ENCODE measurements at regions not wholly inside any gene's neighbourhood (a gene's known extent, or its start where the extent isn't known, plus 50 kb on each side); places are given as distances from the start of the nearest gene placed in this dataset.

- Histone ChIP-seq H3K4me1 (no peaks in the 10 kb centered on the region), H3K27ac (no peak overlapping the region), H3K4me3 (no peak overlapping the region), H3K9ac (ENCODE audit: low read depth in 2 of 2, low read length in 2 of 2) (no peak overlapping the region), H3K36me3 (no peaks in the 10 kb centered on the region), H3K9me3 (no peaks in the 10 kb centered on the region), H3K27me3 (no peaks in the 10 kb centered on the region)
- TF ChIP-seq, protein P1, sequence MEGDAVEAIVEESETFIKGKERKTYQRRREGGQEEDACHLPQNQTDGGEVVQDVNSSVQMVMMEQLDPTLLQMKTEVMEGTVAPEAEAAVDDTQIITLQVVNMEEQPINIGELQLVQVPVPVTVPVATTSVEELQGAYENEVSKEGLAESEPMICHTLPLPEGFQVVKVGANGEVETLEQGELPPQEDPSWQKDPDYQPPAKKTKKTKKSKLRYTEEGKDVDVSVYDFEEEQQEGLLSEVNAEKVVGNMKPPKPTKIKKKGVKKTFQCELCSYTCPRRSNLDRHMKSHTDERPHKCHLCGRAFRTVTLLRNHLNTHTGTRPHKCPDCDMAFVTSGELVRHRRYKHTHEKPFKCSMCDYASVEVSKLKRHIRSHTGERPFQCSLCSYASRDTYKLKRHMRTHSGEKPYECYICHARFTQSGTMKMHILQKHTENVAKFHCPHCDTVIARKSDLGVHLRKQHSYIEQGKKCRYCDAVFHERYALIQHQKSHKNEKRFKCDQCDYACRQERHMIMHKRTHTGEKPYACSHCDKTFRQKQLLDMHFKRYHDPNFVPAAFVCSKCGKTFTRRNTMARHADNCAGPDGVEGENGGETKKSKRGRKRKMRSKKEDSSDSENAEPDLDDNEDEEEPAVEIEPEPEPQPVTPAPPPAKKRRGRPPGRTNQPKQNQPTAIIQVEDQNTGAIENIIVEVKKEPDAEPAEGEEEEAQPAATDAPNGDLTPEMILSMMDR (IDR thresholded peaks at IDR 0.05) = no peak
- intact Hi-C loops (cut with DNase I) = no loop called here
- DNase-seq = no peak
These were observed 209.9 kb upstream of the RBBP8 start for GRCh38 chr18:22723221-22723620.

- intact Hi-C loops (cut with DNase I) = no loop called here
- Histone ChIP-seq H3K9me3 (no peaks in the 10 kb centered on the region), H3K4me3 (no peak overlapping the region), H3K9ac (ENCODE audit: low read depth in 2 of 2, low read length in 2 of 2) (no peak overlapping the region), H3K27me3 (no peaks in the 10 kb centered on the region), H3K4me1 (no peaks in the 10 kb centered on the region), H3K27ac (no peak overlapping the region), H3K36me3 (no peaks in the 10 kb centered on the region)
- TF ChIP-seq, protein P1 (IDR thresholded peaks at IDR 0.05) = no peak
- DNase-seq = no peak
These were observed 209.4 kb upstream of the RBBP8 start for GRCh38 chr18:22723773-22724172.

GRCh38 chr18:22726469-22726868, 206.7 kb upstream of the RBBP8 start:
- Histone ChIP-seq H3K27me3 (no peaks in the 10 kb centered on the region), H3K9me3 (no peaks in the 10 kb centered on the region), H3K4me1 (no peaks in the 10 kb centered on the region), H3K9ac (ENCODE audit: low read depth in 2 of 2, low read length in 2 of 2) (no peak overlapping the region), H3K36me3 (no peaks in the 10 kb centered on the region), H3K27ac (no peak overlapping the region), H3K4me3 (no peak overlapping the region)
- TF ChIP-seq, protein P1 (IDR thresholded peaks at IDR 0.05) = no peak
- DNase-seq = no peak
- intact Hi-C loops (cut with DNase I) = no loop called here

DNA sequence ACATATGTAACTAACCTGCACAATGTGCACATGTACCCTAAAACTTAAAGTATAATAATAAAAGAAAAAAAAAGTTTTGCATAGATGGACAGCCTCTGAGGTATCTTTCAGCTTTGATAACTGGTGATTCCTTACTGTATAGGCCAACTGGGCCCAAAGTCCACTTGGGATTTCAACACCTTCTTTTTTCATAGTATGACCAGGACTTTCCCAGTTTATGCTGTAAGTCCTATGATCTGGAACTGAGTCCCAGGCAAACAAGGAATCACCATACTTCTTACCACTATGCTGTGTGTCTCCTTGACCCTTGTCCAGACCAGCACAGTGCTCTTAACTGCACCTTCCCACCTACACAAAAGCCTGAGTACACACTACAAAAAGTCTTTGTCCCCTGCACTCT, 205.1 kb upstream of the RBBP8 start:
- Histone ChIP-seq H3K27me3 (no peaks in the 10 kb centered on the region), H3K9ac (ENCODE audit: low read depth in 2 of 2, low read length in 2 of 2) (no peak overlapping the region), H3K27ac (no peak overlapping the region), H3K4me1 (no peaks in the 10 kb centered on the region), H3K9me3 (no peaks in the 10 kb centered on the region), H3K4me3 (no peak overlapping the region), H3K36me3 (no peaks in the 10 kb centered on the region)
- DNase-seq = no peak
- TF ChIP-seq, protein P1 (IDR thresholded peaks at IDR 0.05) = no peak
- intact Hi-C loops (cut with DNase I) = no loop called here

- H3K27me3 ChIP-seq = no peaks in the 10 kb centered on the region
- H3K36me3 ChIP-seq = no peaks in the 10 kb centered on the region
- DNase-seq = no peak
- intact Hi-C loops (cut with DNase I) = no loop called here
- H3K27ac ChIP-seq = no peak overlapping the region
- H3K9ac ChIP-seq (ENCODE audit: low read depth in 2 of 2, low read length in 2 of 2) = no peak overlapping the region
- no peak overlapping the region for H3K4me3 ChIP-seq
- no peaks in the 10 kb centered on the region for H3K9me3 ChIP-seq
- TF ChIP-seq, protein P1 (IDR thresholded peaks at IDR 0.05) = no peak
- H3K4me1 ChIP-seq = no peaks in the 10 kb centered on the region
These were observed 204.5 kb upstream of the RBBP8 start for GRCh38 chr18:22728481-22729105.

All from colonic mucosa (tissue), 4 donors.